ENCODE measurements at regions not wholly inside any gene's neighbourhood (a gene's known extent, or its start where the extent isn't known, plus 50 kb on each side); places are given as distances from the start of the nearest gene placed in this dataset.

GRCh38 chr18:78319961-78320360 lies 659.7 kb upstream of the SALL3 start:
- H3K4me3 ChIP-seq, result no peak overlapping the region
- DNase-seq (ENCODE audit: low spot score), result no peak
- TF ChIP-seq CTCF (IDR thresholded peaks at IDR 0.05), result no peak
- no peak overlapping the region for H3K27ac ChIP-seq

- TF ChIP-seq CTCF (IDR thresholded peaks at IDR 0.05), result no peak
- H3K4me3 ChIP-seq, result no peak overlapping the region
- no peak overlapping the region for H3K27ac ChIP-seq
- DNase-seq (ENCODE audit: low spot score), result no peak
Observed at GRCh38 chr18:78321402-78321801, 658.2 kb upstream of the SALL3 start.

- DNase-seq (ENCODE audit: low spot score), result no peak
- no peak overlapping the region for H3K27ac ChIP-seq
- H3K4me3 ChIP-seq, result no peak overlapping the region
- no peak for TF ChIP-seq CTCF (IDR thresholded peaks at IDR 0.05)
Observed at GRCh38 chr18:78323453-78324197, 656.0 kb upstream of the SALL3 start.

GRCh38 chr18:78327643-78328042 lies 652.0 kb upstream of the SALL3 start:
- DNase-seq (ENCODE audit: low spot score), result no peak
- H3K4me3 ChIP-seq, result no peak overlapping the region
- TF ChIP-seq CTCF (IDR thresholded peaks at IDR 0.05), result no peak

GRCh38 chr18:78330766-78331165 lies 648.9 kb upstream of the SALL3 start:
- Histone ChIP-seq H3K4me3 (no peak overlapping the region), H3K27ac (no peak overlapping the region)
- no peak for TF ChIP-seq CTCF (IDR thresholded peaks at IDR 0.05)
- no peak for DNase-seq (ENCODE audit: low spot score)

More at GRCh38 chr18:78327643-78328042, 652.0 kb upstream of the SALL3 start:
- no peak overlapping the region for H3K27ac ChIP-seq

- Histone ChIP-seq H3K27ac (no peak overlapping the region), H3K4me3 (no peak overlapping the region)
- DNase-seq (ENCODE audit: low spot score), result no peak
- TF ChIP-seq CTCF (IDR thresholded peaks at IDR 0.05), result no peak
Observed at GRCh38 chr18:78352910-78353309, 626.7 kb upstream of the SALL3 start.

- DNase-seq (ENCODE audit: low spot score), result no peak
- no peak overlapping the region for H3K4me3 ChIP-seq
- no peak for TF ChIP-seq CTCF (IDR thresholded peaks at IDR 0.05)
- H3K27ac ChIP-seq, result no peak overlapping the region
Observed at GRCh38 chr18:78362198-78362597, 617.4 kb upstream of the SALL3 start.

Data from coronary artery (tissue), 2 donors.